H1 (cell line): ENCODE measurements at regions not wholly inside any gene's neighbourhood (a gene's known extent, or its start where the extent isn't known, plus 50 kb on each side); places are given as distances from the start of the nearest gene placed in this dataset.

Experiments used
- CTCF ChIA-PET: fragments of 300-600 bp; sonication (Branson Sonifier 250); formaldehyde crosslinking; loops from one replicate; lab custom pipeline; 2021; ENCODE audit not compliant: partially characterized antibody; lab: Charles Lee
- POLR2A ChIA-PET: fragments of 300-600 bp; sonication (Branson Sonifier 250); formaldehyde crosslinking; loops from one replicate; lab custom pipeline; 2021; ENCODE audit warnings: inconsistent platforms; ENCODE audit not compliant: partially characterized antibody; lab: Charles Lee
- DNase-seq, 2 experiments: peaks; one replicate each; pipeline versions ENCODE4 v3.0.0 to v3.0.0-alpha.2; 2010 to 2022; ENCODE audit warnings: low spot score in 2 of 2, low read depth in 1 of 2, mixed read lengths in 1 of 2
- FAIRE-seq: peaks from 2 replicates; lab custom pipeline; 2011; peaks lifted over from hg19 to GRCh38; lab: Jason Lieb, UNC
- H2AFZ ChIP-seq: 2 replicates; pipeline ENCODE4 v1.8.1; 2012; ENCODE audit warnings: low read length, inconsistent platforms
- H2AK5ac ChIP-seq: 2 replicates; pipeline ENCODE4 v1.6.1; 2013; ENCODE audit warnings: low read depth, low read length
- H2BK120ac ChIP-seq: replicated peaks from 2 replicates; pipeline ENCODE3; 2013; ENCODE audit warnings: low read depth, low read length, inconsistent platforms
- H2BK12ac ChIP-seq: 2 replicates; pipeline ENCODE4 v1.6.1; 2013; ENCODE audit warnings: low read depth, low read length
- H2BK15ac ChIP-seq: 2 replicates; pipeline ENCODE4 v1.6.1; 2013; ENCODE audit warnings: low read length
- H2BK20ac ChIP-seq: 2 replicates; pipeline ENCODE4 v1.6.1; 2013; ENCODE audit warnings: low read length
- H2BK5ac ChIP-seq: 2 replicates; pipeline ENCODE4 v1.6.1; 2013; ENCODE audit warnings: low read depth, low read length
- H3K14ac ChIP-seq: 2 replicates; pipeline ENCODE4 v1.6.1; 2013; ENCODE audit warnings: inconsistent platforms; ENCODE audit not compliant: insufficient read length
- H3K18ac ChIP-seq: 2 replicates; pipeline ENCODE4 v1.6.1; 2013; ENCODE audit warnings: low read length; ENCODE audit errors: extremely low read depth
- H3K23ac ChIP-seq: 2 replicates; pipeline ENCODE4 v1.6.1; 2013; ENCODE audit warnings: inconsistent platforms; ENCODE audit not compliant: insufficient read length
- H3K23me2 ChIP-seq: 2 replicates; pipeline ENCODE4 v1.6.1; 2013; ENCODE audit warnings: low read depth, low read length
- H3K27ac ChIP-seq: 2 replicates; pipeline ENCODE4 v1.6.1; 2011; ENCODE audit warnings: low read depth, low read length, inconsistent platforms
- H3K27me3 ChIP-seq, 4 experiments: replicated peaks in 1 of 4; 1 replicate in 1 of 4; 2 replicates in 3 of 4; pipeline versions ENCODE4 v1.6.1 to v1.8.1; 2011 to 2013; ENCODE audit warnings: low read length in 3 of 4, mild to moderate bottlenecking in 3 of 4, inconsistent platforms in 2 of 4, mixed read lengths in 2 of 4, moderate library complexity in 1 of 4; ENCODE audit not compliant: control insufficient read depth in 3 of 4, insufficient read depth in 3 of 4; ENCODE audit errors: extremely low read depth in 1 of 4
- H3K36me3 ChIP-seq, 4 experiments: 2 replicates each; pipeline versions ENCODE4 v1.6.1 to v1.8.1; 2011 to 2013; ENCODE audit warnings: mild to moderate bottlenecking in 4 of 4, low read length in 3 of 4, moderate library complexity in 2 of 4, control low read depth in 1 of 4, inconsistent platforms in 1 of 4; ENCODE audit not compliant: insufficient read depth in 4 of 4, control insufficient read depth in 2 of 4
- H3K4ac ChIP-seq: replicated peaks from 2 replicates; pipeline ENCODE3; 2013; ENCODE audit warnings: low read length, low read depth, mixed read lengths, inconsistent platforms; ENCODE audit not compliant: insufficient read length
- H3K4me1 ChIP-seq, 4 experiments: replicated peaks in 1 of 4; 1 replicate in 1 of 4; 2 replicates in 3 of 4; pipeline versions ENCODE4 v1.6.1 to v1.8.1; 2011 to 2013; ENCODE audit warnings: low read length in 3 of 4, inconsistent platforms in 2 of 4, mixed read lengths in 1 of 4; ENCODE audit not compliant: insufficient read depth in 4 of 4, control insufficient read depth in 3 of 4
- H3K4me2 ChIP-seq, 2 experiments: 2 replicates each; pipeline versions ENCODE4 v1.6.1 to v1.8.1; 2011 to 2013; ENCODE audit warnings: low read depth in 2 of 2, low read length in 2 of 2, control low read depth in 1 of 2, inconsistent platforms in 1 of 2, mild to moderate bottlenecking in 1 of 2; ENCODE audit not compliant: insufficient read depth in 1 of 2
- H3K4me3 ChIP-seq, 4 experiments: fragments of 200-600, 300-600 bp in 1 of 4; sonication (generic), shearing (Covaris generic), sonication (Bioruptor Twin) in 1 of 4; 2 replicates each; pipeline versions ENCODE4 v1.5.1 to v1.8.1; 2011 to 2016; ENCODE audit warnings: low read length in 4 of 4, low read depth in 3 of 4, control low read depth in 2 of 4, inconsistent platforms in 2 of 4, mild to moderate bottlenecking in 2 of 4, mixed read lengths in 1 of 4, moderate library complexity in 1 of 4; ENCODE audit not compliant: insufficient read depth in 2 of 4; ENCODE audit errors: extremely low read depth in 1 of 4
- H3K56ac ChIP-seq: replicated peaks from 2 replicates; pipeline ENCODE3; 2013; ENCODE audit warnings: low read depth, mild to moderate bottlenecking, mixed read lengths, low read length, inconsistent platforms; ENCODE audit not compliant: insufficient read length
- H3K79me1 ChIP-seq: 2 replicates; pipeline ENCODE4 v1.6.1; 2013; ENCODE audit warnings: low read depth, low read length, control low read depth
- H3K79me2 ChIP-seq, 2 experiments: 2 replicates each; pipeline versions ENCODE4 v1.6.1 to v1.8.1; 2012 to 2013; ENCODE audit warnings: low read length in 2 of 2, mild to moderate bottlenecking in 2 of 2, inconsistent platforms in 1 of 2; ENCODE audit not compliant: insufficient read depth in 2 of 2, control insufficient read depth in 1 of 2
- H3K9ac ChIP-seq, 4 experiments: replicated peaks in 1 of 4; 1 replicate in 1 of 4; 2 replicates in 3 of 4; pipeline versions ENCODE4 v1.6.1 to v1.8.1; 2011 to 2013; ENCODE audit warnings: low read depth in 3 of 4, low read length in 3 of 4, control low read depth in 2 of 4, mild to moderate bottlenecking in 2 of 4, moderate library complexity in 2 of 4, inconsistent platforms in 1 of 4; ENCODE audit errors: extremely low read depth in 1 of 4
- H3K9me3 ChIP-seq, 2 experiments: 2 replicates each; pipeline versions ENCODE4 v1.6.1 to v1.8.1; 2012 to 2013; ENCODE audit warnings: mild to moderate bottlenecking in 2 of 2, moderate library complexity in 2 of 2, control low read depth in 1 of 2, inconsistent platforms in 1 of 2, low read depth in 1 of 2, low read length in 1 of 2, mixed read lengths in 1 of 2; ENCODE audit not compliant: insufficient read depth in 2 of 2
- H4K20me1 ChIP-seq, 2 experiments: replicated peaks in 1 of 2; 2 replicates each; pipeline versions ENCODE3 to v1.8.1; 2011 to 2013; ENCODE audit warnings: inconsistent platforms in 2 of 2, low read length in 2 of 2, mild to moderate bottlenecking in 1 of 2; ENCODE audit not compliant: insufficient read depth in 2 of 2, control insufficient read depth in 1 of 2
- H4K5ac ChIP-seq: 2 replicates; pipeline ENCODE4 v1.6.1; 2013; ENCODE audit warnings: low read length, low read depth, mixed read lengths, inconsistent platforms; ENCODE audit not compliant: insufficient read length
- H4K8ac ChIP-seq: 2 replicates; pipeline ENCODE4 v1.8.0; 2013; ENCODE audit warnings: mild to moderate bottlenecking, moderate library complexity, low read length, inconsistent platforms; ENCODE audit not compliant: insufficient read depth; ENCODE audit errors: extremely low read depth
- H4K91ac ChIP-seq: replicated peaks from 2 replicates; pipeline ENCODE3; 2013; ENCODE audit warnings: low read length, mixed read lengths, inconsistent platforms; ENCODE audit not compliant: insufficient read length
- ATF3 ChIP-seq: IDR thresholded peaks from 2 replicates; pipeline ENCODE4 v1.6.1; 2011; ENCODE audit warnings: low read depth, mild to moderate bottlenecking, low read length; ENCODE audit not compliant: insufficient read depth
- CBX5 ChIP-seq: fragments of 300-800, 300-1000 bp; sonication (generic); IDR thresholded peaks from 2 replicates; pipeline ENCODE4 v1.7.1; 2016; ENCODE audit warnings: antibody characterized with exemption, low read length, low read depth
- FOSL1 ChIP-seq: IDR thresholded peaks from 2 replicates; pipeline ENCODE4 v1.6.1; 2011; ENCODE audit warnings: mild to moderate bottlenecking, low read depth, low read length, moderate library complexity; ENCODE audit not compliant: insufficient read depth
- HDAC6 ChIP-seq: IDR thresholded peaks from one replicate; pipeline ENCODE4 v1.7.1; 2012; ENCODE audit warnings: low read depth, mild to moderate bottlenecking, inconsistent platforms, low read length, moderate library complexity
- KDM4A ChIP-seq: IDR thresholded peaks from one replicate; pipeline ENCODE4 v1.7.1; 2012; ENCODE audit warnings: low read depth, mild to moderate bottlenecking, moderate library complexity, low read length, inconsistent platforms; ENCODE audit not compliant: severe bottlenecking
- MAX ChIP-seq: IDR thresholded peaks from 2 replicates; pipeline ENCODE4 v1.6.1; 2012; ENCODE audit warnings: inconsistent platforms
- NRF1 ChIP-seq: IDR thresholded peaks from 2 replicates; pipeline ENCODE4 v1.6.1; 2011; ENCODE audit warnings: mild to moderate bottlenecking, low read depth, low read length, improper control_type of control experiment
- POLR2AphosphoS5 ChIP-seq: IDR thresholded peaks from 2 replicates; pipeline ENCODE4 v1.6.1; 2011; ENCODE audit warnings: low read depth, low read length
- SIRT6 ChIP-seq: IDR thresholded peaks from one replicate; pipeline ENCODE4 v1.7.1; 2012; ENCODE audit warnings: low read length, inconsistent platforms
- SP2 ChIP-seq: IDR thresholded peaks from 2 replicates; pipeline ENCODE4 v1.6.1; 2012; ENCODE audit warnings: mild to moderate bottlenecking, low read length, inconsistent platforms
- TAF1 ChIP-seq: IDR thresholded peaks from 2 replicates; pipeline ENCODE4 v1.6.1; 2011; ENCODE audit warnings: mild to moderate bottlenecking, low read depth, low read length
- TAF7 ChIP-seq: optimal IDR thresholded peaks from 2 replicates; pipeline ENCODE3; 2011; ENCODE audit warnings: low read depth, mild to moderate bottlenecking, inconsistent platforms, low read length, moderate library complexity, borderline replicate concordance
- TEAD4 ChIP-seq: IDR thresholded peaks from 2 replicates; pipeline ENCODE4 v1.6.1; 2012; ENCODE audit warnings: low read depth, low read length, inconsistent platforms, mixed read lengths
- USF2 ChIP-seq: IDR thresholded peaks from 2 replicates; pipeline ENCODE4 v1.6.1; 2011; ENCODE audit warnings: low read length, improper control_type of control experiment
- WGBS, 2 experiments: shearing (Covaris generic) in 1 of 2; methylation state at CpG; one replicate each; pipeline versions ENCODE4 v1.1.6 to v1.1.7; 2013 to 2015; ENCODE audit warnings: low lambda C conversion rate in 2 of 2, mixed read lengths in 2 of 2, inconsistent platforms in 1 of 2, low coverage in 1 of 2, missing lambda C conversion rate in 1 of 2; ENCODE audit not compliant: insufficient replicate concordance in 2 of 2, insufficient coverage in 1 of 2, insufficient read length in 1 of 2; ENCODE audit errors: extremely low coverage in 1 of 2, missing lambda C conversion rate in 1 of 2; 5-methylcytosine and 5-hydroxymethylcytosine counted together

- H3K56ac ChIP-seq: no peak overlapping the region
- H2BK12ac ChIP-seq: no peak overlapping the region
- H4K91ac ChIP-seq: no peak overlapping the region
- no peaks in the 10 kb centered on the region for H3K27me3 ChIP-seq
- no peaks in the 10 kb centered on the region for H3K79me2 ChIP-seq
- no peak overlapping the region for H3K4ac ChIP-seq
- no peak overlapping the region for H2BK15ac ChIP-seq
- no peak overlapping the region for H2AK5ac ChIP-seq
- H3K9ac ChIP-seq: no peak overlapping the region
- H3K14ac ChIP-seq: no peak overlapping the region
- H4K5ac ChIP-seq: no peak overlapping the region
- 88% methylated on average over 2 of the region's 2 CpGs; no CpG with 5 or more reads in 1 of the 2 experiments for WGBS, 2 experiments
- no peak overlapping the region for H2BK120ac ChIP-seq
- no peak overlapping the region for H4K8ac ChIP-seq
- no peaks in the 10 kb centered on the region for H4K20me1 ChIP-seq
- H3K4me3 ChIP-seq: no peak overlapping the region
- H3K23ac ChIP-seq: no peak overlapping the region
- ChIA-PET CTCF (interaction anchor here (1.1 kb wide), 1 partner anchor 460 kb away, joined by 3 read pairs; no protein-coding TSS in a partner anchor), POLR2A (no interaction called here)
- H3K4me2 ChIP-seq: no peak overlapping the region
- H3K4me1 ChIP-seq: no peaks in the 10 kb centered on the region
- no peak overlapping the region for H2BK20ac ChIP-seq
- no peaks in the 10 kb centered on the region for H3K79me1 ChIP-seq
- no peaks in the 10 kb centered on the region for H3K36me3 ChIP-seq
- H3K27ac ChIP-seq: no peak overlapping the region
- H2AFZ ChIP-seq: no peak overlapping the region
- H3K9me3 ChIP-seq: peaks cover 4 to 6% of the 10 kb centered on the region in 2 experiments; a peak in 2 of 4 replicates
- no peak overlapping the region for H3K18ac ChIP-seq
- no peak overlapping the region for H2BK5ac ChIP-seq
- FAIRE-seq: no peak
- H3K23me2 ChIP-seq: no peaks in the 10 kb centered on the region
- DNase-seq: no peak
- TF ChIP-seq SIRT6: no peak
- no peak for TF ChIP-seq ATF3
- no peak for TF ChIP-seq CBX5
- TF ChIP-seq TAF1: no peak
- TF ChIP-seq KDM4A: no peak
- no peak for TF ChIP-seq MAX
- TF ChIP-seq POLR2AphosphoS5: no peak
- no peak for TF ChIP-seq FOSL1
- no peak for TF ChIP-seq TAF7
- no peak for TF ChIP-seq SP2
- TF ChIP-seq USF2: no peak
- no peak for TF ChIP-seq TEAD4
- TF ChIP-seq HDAC6: no peak
- TF ChIP-seq NRF1: no peak
These were observed 564.2 kb downstream of the MBD2 start for GRCh38 chr18:53660306-53660705.
